ENCODE measurements at regions not wholly inside any gene's neighbourhood (a gene's known extent, or its start where the extent isn't known, plus 50 kb on each side); places are given as distances from the start of the nearest gene placed in this dataset.

- DNase-seq (ENCODE audit: low read depth in 4 of 4, low spot score in 3 of 4): peak; percentile 77 to 86 (median 82)
Measured at GRCh38 chr4:153127760-153128494, 76.3 kb upstream of the TRIM2 start.

GRCh38 chr4:153131596-153131995 is 72.6 kb upstream of the TRIM2 start:
- no peak for DNase-seq (ENCODE audit: low read depth in 4 of 4, low spot score in 3 of 4)

DNA sequence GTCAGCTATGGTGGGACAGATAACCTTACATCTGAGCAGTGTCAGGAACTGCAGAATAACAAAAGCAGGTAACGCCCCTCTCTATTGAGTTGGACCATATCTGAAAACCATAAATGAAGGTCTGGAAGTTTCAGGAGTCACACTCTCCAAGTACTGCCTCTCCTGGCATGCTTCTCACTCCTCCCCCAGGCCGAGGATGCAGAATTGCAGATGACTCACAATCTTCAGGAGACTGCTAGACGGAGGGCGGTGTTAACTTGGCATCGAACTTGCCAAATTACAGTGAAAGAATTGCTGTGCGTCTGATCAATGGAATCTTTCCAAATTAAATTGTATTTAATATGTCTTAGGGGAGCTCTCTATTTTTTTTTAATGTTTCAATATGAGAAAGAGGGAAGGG is 67.1 kb upstream of the TRIM2 start:
- DNase-seq (ENCODE audit: low read depth in 4 of 4, low spot score in 3 of 4): no peak

- DNase-seq (ENCODE audit: low read depth in 4 of 4, low spot score in 3 of 4): no peak
Measured at GRCh38 chr4:153137677-153138630, 66.3 kb upstream of the TRIM2 start.

DNA sequence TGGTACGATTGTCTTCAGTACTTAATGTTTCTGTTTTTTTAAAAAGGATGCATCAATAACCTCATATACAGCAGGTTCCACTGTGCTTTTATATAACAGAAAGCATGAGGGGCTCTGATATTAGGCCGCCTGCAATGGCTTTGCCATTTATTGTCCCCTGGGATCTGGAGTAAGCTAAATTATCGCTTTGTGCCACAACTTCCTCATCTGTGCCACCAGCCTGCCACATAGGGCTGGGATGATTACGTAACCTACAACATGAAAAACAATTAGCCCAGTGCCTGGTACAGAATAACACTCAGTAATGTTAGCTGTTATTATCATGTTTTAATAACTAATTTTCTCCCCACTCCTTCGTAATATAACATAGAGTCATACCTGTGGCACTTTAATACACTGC is 65.5 kb upstream of the TRIM2 start:
- no peak for DNase-seq (ENCODE audit: low read depth in 4 of 4, low spot score in 3 of 4)

- DNase-seq (ENCODE audit: low read depth in 4 of 4, low spot score in 3 of 4): no peak
Measured at GRCh38 chr4:153140294-153140693, 63.9 kb upstream of the TRIM2 start.

DNA sequence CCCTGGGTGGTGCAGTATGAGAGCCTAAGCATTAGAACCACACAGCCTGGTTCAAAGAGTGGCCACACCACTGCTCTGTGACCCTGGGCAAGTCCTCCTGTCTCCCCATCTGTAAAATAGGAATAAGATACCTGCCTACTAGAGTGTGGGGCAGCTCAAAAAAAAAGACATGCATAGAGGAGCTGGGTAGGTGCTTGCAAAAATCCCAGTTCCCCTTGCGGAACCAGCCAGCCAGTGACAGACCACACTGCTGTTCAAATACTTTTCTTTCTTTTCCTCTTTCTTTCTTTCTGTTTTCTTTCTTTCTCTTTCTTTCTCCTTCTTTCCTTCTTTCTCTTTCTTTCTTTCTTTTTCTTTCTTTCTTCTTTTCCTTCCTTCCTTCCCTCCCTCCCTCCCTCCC is 63.0 kb upstream of the TRIM2 start:
- DNase-seq (ENCODE audit: low read depth in 4 of 4, low spot score in 3 of 4): no peak

DNA sequence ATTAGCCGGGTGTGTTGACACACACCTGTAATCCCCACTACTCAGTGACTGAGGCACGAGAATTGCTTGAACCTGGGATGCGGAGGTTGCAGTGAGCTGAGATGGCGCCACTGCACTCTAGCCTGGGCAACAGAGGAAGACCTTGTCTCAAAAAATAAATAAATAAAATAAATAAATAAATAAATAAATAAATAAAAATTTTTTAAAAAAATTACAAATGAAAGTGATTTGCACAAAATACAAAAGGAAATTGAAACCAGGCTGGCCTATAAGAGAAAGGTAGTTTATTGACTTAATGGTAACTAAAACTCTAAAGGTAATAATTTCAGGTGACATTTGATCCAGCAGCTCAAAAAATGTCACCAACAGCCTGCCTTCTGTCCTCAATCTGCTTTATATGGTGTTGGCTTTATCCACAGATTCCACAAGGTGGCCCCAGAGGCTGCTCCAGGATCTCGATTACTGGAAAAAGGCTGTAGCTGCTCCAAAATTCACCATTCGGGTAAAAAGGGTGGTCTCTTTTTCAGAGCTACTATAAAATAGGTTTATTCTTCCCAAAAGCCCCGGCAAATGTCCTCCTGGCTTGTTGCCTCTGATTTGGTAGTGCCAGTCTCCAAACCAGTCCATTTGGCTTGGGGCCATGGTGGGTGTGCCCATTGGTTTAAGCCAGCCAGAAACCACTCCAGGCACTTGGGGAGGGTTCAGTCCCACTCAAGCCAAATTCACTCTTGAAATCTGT is 61.4 kb upstream of the TRIM2 start:
- DNase-seq (ENCODE audit: low read depth in 4 of 4, low spot score in 3 of 4): peak in 3 of 4 donors; percentile 67 to 77 (median 72)

DNA sequence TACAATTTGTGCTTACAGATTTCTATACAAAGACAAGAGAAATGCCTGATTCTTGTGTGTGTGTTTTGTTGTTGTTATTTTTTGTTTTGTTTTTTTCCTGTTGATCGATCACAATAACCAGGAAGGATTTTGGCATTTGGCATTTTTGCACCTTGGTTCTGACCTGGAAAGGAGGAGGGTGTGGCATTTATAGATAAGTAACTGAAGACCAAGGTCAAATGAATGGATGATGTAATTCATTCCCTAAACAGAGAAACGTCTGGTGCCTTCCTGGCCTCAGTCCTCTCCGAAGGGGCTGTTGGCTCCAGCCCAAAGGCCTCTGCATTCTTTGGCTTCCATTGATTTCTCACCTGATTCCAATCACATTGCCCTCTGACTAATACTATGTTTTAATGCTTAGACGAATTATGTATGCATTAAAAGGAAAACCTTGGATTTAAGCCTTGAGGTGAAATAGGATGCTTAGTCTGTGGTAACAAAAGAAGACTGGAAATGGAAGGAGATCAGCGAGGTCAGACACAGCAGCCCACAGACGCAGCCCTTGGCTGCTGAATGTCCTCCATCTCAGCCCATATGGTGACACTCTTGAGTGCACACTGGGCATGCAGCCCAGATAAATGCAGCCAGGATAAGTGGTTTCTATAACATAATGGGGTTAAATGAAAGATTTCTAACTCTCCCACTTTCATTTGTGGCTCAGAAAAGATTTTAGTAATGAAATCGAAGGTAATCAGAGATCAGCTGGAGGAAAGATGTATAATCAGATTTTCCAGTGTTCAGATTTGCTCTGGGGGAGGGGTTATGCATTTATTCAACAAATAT is 60.5 kb upstream of the TRIM2 start:
- peak in 2 of 4 donors; percentile 23 to 46 for DNase-seq (ENCODE audit: low read depth in 4 of 4, low spot score in 3 of 4)

- no peak for DNase-seq (ENCODE audit: low read depth in 4 of 4, low spot score in 3 of 4)
Measured at GRCh38 chr4:153146031-153146430, 58.2 kb upstream of the TRIM2 start.

- DNase-seq (ENCODE audit: low read depth in 4 of 4, low spot score in 3 of 4): no peak
Measured at GRCh38 chr4:153146961-153147360, 57.3 kb upstream of the TRIM2 start.

DNA sequence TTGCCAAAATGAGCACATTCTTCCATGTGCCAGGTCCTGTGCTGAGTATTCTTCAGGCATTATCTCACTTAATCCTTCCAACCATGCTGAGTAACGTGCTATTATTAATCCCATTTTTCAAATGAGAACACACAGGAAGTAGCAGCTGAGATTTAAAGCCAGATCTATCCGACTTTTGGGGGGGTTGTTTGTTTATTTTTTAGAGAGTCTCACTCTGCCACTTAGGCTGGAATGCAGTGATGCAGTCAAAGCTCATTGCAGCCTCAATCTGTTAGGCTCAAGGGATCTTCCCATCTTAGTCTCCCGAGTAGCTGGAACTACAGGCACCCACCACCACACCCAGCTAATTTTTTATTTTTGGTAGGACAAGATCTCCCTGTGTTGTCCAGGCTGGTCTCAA is 55.5 kb upstream of the TRIM2 start:
- no peak for DNase-seq (ENCODE audit: low read depth in 4 of 4, low spot score in 3 of 4)

- peak in 3 of 4 donors; percentile 65 to 87 (median 79) for DNase-seq (ENCODE audit: low read depth in 4 of 4, low spot score in 3 of 4)
Measured at GRCh38 chr4:153151535-153152455, 52.4 kb upstream of the TRIM2 start.

DNA sequence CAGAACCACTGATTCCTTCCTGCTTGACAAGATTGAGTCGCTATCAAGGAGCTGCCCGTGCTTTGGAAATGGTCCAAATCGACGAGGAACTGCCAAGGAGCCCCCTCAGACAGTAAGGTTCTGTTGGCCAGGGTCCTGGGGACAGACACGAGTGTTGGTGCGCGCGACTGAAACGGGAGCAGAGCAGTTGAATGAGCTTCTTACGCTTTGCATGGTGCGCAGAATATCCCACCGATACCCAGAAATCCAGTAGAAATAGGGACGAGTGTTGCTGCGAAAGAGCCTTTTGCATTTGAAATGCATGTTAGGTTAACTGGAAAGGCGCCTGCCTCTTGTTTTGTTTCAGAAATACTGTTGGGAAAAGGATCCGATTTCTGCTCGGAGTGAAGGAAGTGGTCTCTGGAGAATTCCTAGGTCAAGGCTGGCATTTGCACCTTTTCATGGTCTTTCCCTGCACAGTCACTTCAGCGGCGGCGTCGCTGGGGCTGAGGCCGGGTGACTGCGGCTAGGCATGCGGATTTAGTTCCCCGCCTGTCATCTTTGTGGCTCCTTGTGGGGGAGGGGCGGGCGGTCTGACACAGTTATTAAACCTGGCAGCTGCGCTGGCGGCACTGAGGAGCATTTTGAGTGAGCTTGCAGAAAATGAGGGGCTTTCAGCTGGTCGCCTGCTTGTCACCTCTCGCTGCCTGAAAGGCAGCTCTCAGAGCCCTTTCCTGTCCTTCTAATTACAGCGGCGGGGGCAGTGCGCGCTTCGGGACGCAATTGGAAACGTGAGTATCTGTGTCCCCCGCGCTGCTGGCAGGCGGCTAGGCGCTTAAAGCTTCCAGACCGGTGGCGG is 51.5 kb upstream of the TRIM2 start:
- DNase-seq (ENCODE audit: low read depth in 4 of 4, low spot score in 3 of 4): peak in 3 of 4 donors; percentile 23 to 43 (median 26)

DNA sequence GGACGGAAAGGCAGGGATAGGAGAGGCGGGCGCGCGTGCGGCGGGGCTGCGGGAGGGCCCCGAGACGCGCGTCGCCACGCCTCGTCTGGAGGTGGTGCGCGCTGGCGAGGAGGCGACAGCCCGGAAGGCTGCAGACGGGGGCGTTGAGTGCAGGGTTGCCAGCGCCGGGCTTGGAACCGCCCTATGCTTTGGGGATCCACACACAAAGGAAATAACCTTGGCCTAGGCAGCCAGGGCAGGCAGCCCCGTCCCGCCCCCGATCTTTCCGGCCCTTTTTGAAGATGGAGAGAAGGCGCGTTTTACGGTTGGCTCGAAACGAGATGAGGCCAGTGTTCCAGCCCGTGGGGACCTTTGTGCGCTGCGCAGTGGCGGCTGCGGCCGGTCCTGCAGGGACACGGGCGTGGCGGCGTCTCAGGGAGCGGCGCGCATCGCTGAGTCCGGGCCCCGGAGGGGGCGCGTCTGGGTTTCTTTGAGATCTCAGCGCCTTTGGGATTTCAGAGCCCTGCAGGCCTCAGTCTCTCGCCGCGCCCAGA is 50.8 kb upstream of the TRIM2 start:
- DNase-seq (ENCODE audit: low read depth in 4 of 4, low spot score in 3 of 4): peak in 3 of 4 donors; percentile 20 to 29 (median 20)

GRCh38 chr4:153154007-153154975 is 50.0 kb upstream of the TRIM2 start:
- peak in 2 of 4 donors; percentile 22 to 35 for DNase-seq (ENCODE audit: low read depth in 4 of 4, low spot score in 3 of 4)
